Body of pancreas (tissue), 4 donors: ENCODE measurements at regions not wholly inside any gene's neighbourhood (a gene's known extent, or its start where the extent isn't known, plus 50 kb on each side); places are given as distances from the start of the nearest gene placed in this dataset.

Source experiments
- POLR2A ChIP-seq, 3 donors: fragments of 450-650 bp; IDR thresholded peaks; one replicate each; pipeline ENCODE4 v1.6.1; 2016; ENCODE audit warnings: antibody characterized with exemption in 3 of 3, mild to moderate bottlenecking in 2 of 3
- TF ChIP-seq, protein P1 (sequence below), 7 experiments: fragments of 450-650 bp in 4 of 7; fragments of 200-600 bp in 3 of 7; sonication (generic) in 3 of 7; IDR thresholded peaks; one replicate each; pipeline ENCODE4 v1.5.1; 2016 to 2019; ENCODE audit warnings: antibody characterized with exemption in 7 of 7

DNA sequence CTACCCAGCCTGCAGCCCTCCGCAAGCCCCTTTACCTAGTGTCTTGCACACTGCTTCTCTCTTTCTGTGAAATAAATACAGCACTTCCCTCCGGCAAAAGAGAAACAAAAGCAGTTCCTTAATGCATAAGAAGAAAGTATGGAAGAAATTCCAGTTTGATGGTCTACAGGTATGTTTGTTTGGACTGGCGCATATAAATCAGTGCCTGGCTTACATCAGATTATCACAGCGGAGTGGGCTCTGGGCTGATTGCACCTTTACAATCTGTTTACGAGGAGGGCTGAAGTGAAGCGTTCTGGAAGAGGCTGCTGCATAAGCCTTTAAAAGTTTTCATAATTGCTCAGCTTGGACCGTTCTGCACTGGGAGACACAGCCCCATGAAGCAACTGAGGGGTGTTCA is 153.5 kb upstream of the FOXF1 start:
- TF ChIP-seq, protein P1, sequence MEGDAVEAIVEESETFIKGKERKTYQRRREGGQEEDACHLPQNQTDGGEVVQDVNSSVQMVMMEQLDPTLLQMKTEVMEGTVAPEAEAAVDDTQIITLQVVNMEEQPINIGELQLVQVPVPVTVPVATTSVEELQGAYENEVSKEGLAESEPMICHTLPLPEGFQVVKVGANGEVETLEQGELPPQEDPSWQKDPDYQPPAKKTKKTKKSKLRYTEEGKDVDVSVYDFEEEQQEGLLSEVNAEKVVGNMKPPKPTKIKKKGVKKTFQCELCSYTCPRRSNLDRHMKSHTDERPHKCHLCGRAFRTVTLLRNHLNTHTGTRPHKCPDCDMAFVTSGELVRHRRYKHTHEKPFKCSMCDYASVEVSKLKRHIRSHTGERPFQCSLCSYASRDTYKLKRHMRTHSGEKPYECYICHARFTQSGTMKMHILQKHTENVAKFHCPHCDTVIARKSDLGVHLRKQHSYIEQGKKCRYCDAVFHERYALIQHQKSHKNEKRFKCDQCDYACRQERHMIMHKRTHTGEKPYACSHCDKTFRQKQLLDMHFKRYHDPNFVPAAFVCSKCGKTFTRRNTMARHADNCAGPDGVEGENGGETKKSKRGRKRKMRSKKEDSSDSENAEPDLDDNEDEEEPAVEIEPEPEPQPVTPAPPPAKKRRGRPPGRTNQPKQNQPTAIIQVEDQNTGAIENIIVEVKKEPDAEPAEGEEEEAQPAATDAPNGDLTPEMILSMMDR (IDR thresholded peaks at IDR 0.05) = no peak
- no peak for TF ChIP-seq POLR2A (IDR thresholded peaks at IDR 0.05)
